Mesodermal cell (in vitro differentiated cells): ENCODE measurements at regions not wholly inside any gene's neighbourhood (a gene's known extent, or its start where the extent isn't known, plus 50 kb on each side); places are given as distances from the start of the nearest gene placed in this dataset.

Experiments used
- H3K27ac ChIP-seq: 2 replicates; pipeline ENCODE4 v1.7.0; 2013; ENCODE audit warnings: mild to moderate bottlenecking, low read depth, low read length, moderate library complexity; ENCODE audit not compliant: severe bottlenecking
- H3K36me3 ChIP-seq: 2 replicates; pipeline ENCODE4 v1.7.1; 2013; ENCODE audit warnings: mild to moderate bottlenecking, low read length, moderate library complexity; ENCODE audit not compliant: control insufficient read depth, insufficient read depth
- H3K4me1 ChIP-seq: one replicate; pipeline ENCODE4 v1.7.1; 2013; ENCODE audit warnings: mild to moderate bottlenecking, low read length; ENCODE audit not compliant: insufficient read depth, control insufficient read depth, poor library complexity, severe bottlenecking
- H3K4me3 ChIP-seq: 2 replicates; pipeline ENCODE4 v1.7.0; 2013; ENCODE audit warnings: low read length, control low read depth, mild to moderate bottlenecking; ENCODE audit not compliant: insufficient read depth, poor library complexity, severe bottlenecking; ENCODE audit errors: extremely low read depth
- H3K9me3 ChIP-seq: 2 replicates; pipeline ENCODE4 v1.7.1; 2013; ENCODE audit warnings: mild to moderate bottlenecking, low read length, moderate library complexity; ENCODE audit not compliant: control insufficient read depth
- WGBS, 2 experiments: methylation state at CpG; one replicate each; pipeline ENCODE4 v1.1.5; 2013; ENCODE audit warnings: missing lambda C conversion rate in 2 of 2; ENCODE audit not compliant: insufficient coverage in 2 of 2; 5-methylcytosine and 5-hydroxymethylcytosine counted together

GRCh38 chr21:20728691-20729090 is 269.5 kb upstream of the NCAM2 start:
- Histone ChIP-seq H3K4me1 (no peaks in the 10 kb centered on the region), H3K4me3 (no peak overlapping the region), H3K9me3 (no peaks in the 10 kb centered on the region), H3K27ac (no peak overlapping the region), H3K36me3 (no peaks in the 10 kb centered on the region)
- 85 to 91% methylated on average over 4 to 6 of the region's 6 CpGs for WGBS, 2 experiments

DNA sequence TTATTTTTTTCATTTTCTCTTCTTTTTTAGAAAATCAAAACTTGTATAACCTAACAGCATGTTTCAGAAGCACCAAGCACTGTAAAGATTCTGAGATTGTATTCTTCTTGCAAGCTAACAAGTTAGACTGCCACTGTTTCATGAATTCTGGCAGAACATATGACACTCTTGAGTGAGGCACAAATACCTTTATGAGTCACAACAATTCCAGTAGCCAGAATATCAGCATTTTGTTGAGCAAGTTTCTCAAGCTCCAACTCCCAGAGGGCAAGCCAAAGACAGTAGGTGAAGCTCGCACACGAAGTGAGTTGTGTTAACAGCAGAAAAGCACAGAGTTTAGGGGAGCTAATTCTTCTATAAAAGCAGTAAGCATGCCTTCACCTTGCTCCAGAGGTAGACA is 268.8 kb upstream of the NCAM2 start:
- Histone ChIP-seq H3K4me1 (no peaks in the 10 kb centered on the region), H3K36me3 (no peaks in the 10 kb centered on the region)
- WGBS, 2 experiments = 43% methylated on average over 2 of the region's 2 CpGs; no CpG with 5 or more reads in 1 of the 2 experiments

GRCh38 chr21:20730441-20730840 is 267.8 kb upstream of the NCAM2 start:
- WGBS, 2 experiments = 83 to 96% methylated on average over 1 to 6 of the region's 6 CpGs
- Histone ChIP-seq H3K36me3 (no peaks in the 10 kb centered on the region), H3K27ac (no peak overlapping the region), H3K4me3 (no peak overlapping the region), H3K4me1 (no peaks in the 10 kb centered on the region), H3K9me3 (no peaks in the 10 kb centered on the region)

More for the DNA sequence above, 268.8 kb upstream of the NCAM2 start:
- no peaks in the 10 kb centered on the region for H3K9me3 ChIP-seq
- H3K27ac ChIP-seq = no peak overlapping the region
- H3K4me3 ChIP-seq = no peak overlapping the region

DNA sequence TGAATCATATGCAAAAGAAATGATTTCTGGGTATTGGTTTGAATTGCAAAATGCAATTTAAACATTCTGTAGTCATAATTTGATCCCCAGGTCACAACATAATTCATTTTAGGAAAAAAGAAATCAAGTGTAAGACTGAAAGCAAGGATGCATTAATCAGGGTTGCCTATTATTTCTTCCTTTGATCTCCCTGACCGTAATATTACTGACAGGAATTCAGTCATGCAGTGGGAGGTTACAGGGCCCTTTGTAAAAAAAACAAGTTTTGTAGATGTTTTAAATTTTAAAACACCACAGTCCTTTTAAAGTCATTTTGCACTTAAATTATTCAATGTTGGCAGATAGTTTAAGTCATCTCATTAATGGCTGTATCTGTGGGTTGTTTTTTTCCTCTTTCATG is 263.0 kb upstream of the NCAM2 start:
- no peaks in the 10 kb centered on the region for H3K9me3 ChIP-seq
- WGBS, 2 experiments = no CpG with 5 or more reads among the region's 1 CpG
- H3K27ac ChIP-seq = no peak overlapping the region
- no peak overlapping the region for H3K4me3 ChIP-seq
- no peaks in the 10 kb centered on the region for H3K4me1 ChIP-seq
- H3K36me3 ChIP-seq = no peaks in the 10 kb centered on the region

DNA sequence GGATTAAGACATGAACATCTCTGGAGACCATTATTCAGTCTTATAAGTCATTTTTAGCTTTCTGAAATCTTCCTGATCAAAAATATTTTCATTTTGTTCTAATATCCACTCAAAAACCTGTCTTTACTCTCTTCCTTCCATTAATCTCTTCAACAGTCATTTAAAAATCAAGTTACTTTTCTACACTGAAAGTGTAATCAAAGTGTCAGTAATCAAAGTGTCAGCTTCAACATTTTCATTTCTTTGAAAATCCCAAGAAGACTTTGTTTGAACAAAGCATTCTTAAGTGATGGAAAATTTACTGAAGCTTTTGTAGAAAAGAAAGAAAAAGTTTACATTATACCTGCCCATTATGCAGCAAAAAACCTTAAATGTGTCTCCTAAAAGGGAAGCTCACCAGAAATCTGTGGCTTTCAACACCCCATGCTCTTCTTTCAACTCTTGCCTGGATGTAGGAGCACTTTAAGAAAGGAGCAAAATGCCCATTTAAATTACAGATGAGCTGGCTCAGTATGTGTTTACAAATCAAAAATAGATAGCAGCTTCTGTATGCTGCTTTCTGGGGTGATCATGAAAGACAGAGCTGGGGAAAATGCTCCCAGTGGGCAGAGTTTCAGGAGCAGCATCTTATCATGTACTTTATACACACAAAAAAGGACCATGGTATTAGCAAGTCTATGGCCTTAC is 260.8 kb upstream of the NCAM2 start:
- H3K9me3 ChIP-seq = no peaks in the 10 kb centered on the region
- no peaks in the 10 kb centered on the region for H3K36me3 ChIP-seq
- H3K27ac ChIP-seq = no peak overlapping the region
- no peak overlapping the region for H3K4me3 ChIP-seq
- no peaks in the 10 kb centered on the region for H3K4me1 ChIP-seq

- no peaks in the 10 kb centered on the region for H3K9me3 ChIP-seq
- WGBS, 2 experiments = 62 to 80% methylated on average over 4 of the region's 5 CpGs
- H3K36me3 ChIP-seq = no peaks in the 10 kb centered on the region
- H3K4me1 ChIP-seq = no peaks in the 10 kb centered on the region
- no peak overlapping the region for H3K4me3 ChIP-seq
- H3K27ac ChIP-seq = no peak overlapping the region
Observed at GRCh38 chr21:20739421-20739820, 258.8 kb upstream of the NCAM2 start.

GRCh38 chr21:20741445-20741844 is 256.8 kb upstream of the NCAM2 start:
- 86 to 94% methylated on average over 3 to 5 of the region's 6 CpGs for WGBS, 2 experiments

GRCh38 chr21:20760221-20760620 is 238.0 kb upstream of the NCAM2 start:
- Histone ChIP-seq H3K36me3 (no peaks in the 10 kb centered on the region), H3K9me3 (no peaks in the 10 kb centered on the region), H3K4me3 (no peak overlapping the region), H3K27ac (no peak overlapping the region), H3K4me1 (no peaks in the 10 kb centered on the region)
- WGBS, 2 experiments = 78 to 90% methylated on average over 1 of the region's 2 CpGs

More at GRCh38 chr21:20741445-20741844, 256.8 kb upstream of the NCAM2 start:
- Histone ChIP-seq H3K36me3 (no peaks in the 10 kb centered on the region), H3K9me3 (no peaks in the 10 kb centered on the region), H3K4me3 (no peak overlapping the region), H3K4me1 (no peaks in the 10 kb centered on the region), H3K27ac (no peak overlapping the region)

DNA sequence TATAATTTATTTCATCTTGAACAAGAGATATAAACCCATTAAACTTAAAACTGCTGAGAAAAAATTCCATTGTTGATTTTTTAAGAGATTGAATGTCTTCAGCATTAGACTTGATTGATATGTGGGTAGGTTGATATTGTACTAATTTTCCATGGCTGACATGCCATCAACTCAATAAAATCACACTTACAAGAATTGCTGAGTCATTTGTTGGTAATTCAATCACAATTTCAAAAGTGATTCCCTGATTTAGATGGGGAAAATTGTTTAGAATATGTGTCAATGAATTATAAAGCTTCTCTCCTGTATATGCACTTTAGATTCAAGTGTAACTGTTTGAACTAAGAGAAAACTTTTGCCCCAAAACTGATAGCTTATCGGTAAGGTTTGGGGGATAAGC is 223.5 kb upstream of the NCAM2 start:
- H3K36me3 ChIP-seq = no peaks in the 10 kb centered on the region
- H3K4me1 ChIP-seq = no peaks in the 10 kb centered on the region
- 100% methylated on average over 1 of the region's 1 CpG; no CpG with 5 or more reads in 1 of the 2 experiments for WGBS, 2 experiments
- no peak overlapping the region for H3K27ac ChIP-seq
- H3K9me3 ChIP-seq = peaks cover 5% of the 10 kb centered on the region
- no peak overlapping the region for H3K4me3 ChIP-seq

DNA sequence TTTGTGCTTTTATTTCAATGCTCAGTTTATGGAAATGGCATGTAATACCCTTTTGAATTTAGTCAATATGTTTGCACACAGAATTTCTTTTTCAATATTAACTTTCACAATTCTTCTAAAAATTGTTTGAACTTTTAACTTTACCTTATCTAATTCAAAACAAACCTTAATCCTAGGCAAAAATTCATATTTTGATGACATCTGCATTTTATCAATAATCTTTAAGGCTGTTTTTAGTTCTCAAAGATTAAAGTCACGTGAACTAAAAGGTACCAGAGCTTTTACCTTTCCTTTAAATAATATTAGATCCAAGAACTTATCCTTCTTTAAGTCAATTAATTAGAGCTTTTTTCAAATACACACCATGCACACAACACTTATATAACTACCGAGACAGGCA is 218.9 kb upstream of the NCAM2 start:
- Histone ChIP-seq H3K27ac (no peak overlapping the region), H3K4me1 (no peaks in the 10 kb centered on the region), H3K9me3 (peaks cover 14% of the 10 kb centered on the region), H3K36me3 (no peaks in the 10 kb centered on the region), H3K4me3 (no peak overlapping the region)
- WGBS, 2 experiments = no CpG with 5 or more reads among the region's 2 CpGs

GRCh38 chr21:20783611-20784010 is 214.6 kb upstream of the NCAM2 start:
- no peaks in the 10 kb centered on the region for H3K4me1 ChIP-seq
- 86 to 93% methylated on average over 1 to 2 of the region's 5 CpGs for WGBS, 2 experiments
- no peak overlapping the region for H3K27ac ChIP-seq
- H3K4me3 ChIP-seq = no peak overlapping the region
- no peaks in the 10 kb centered on the region for H3K36me3 ChIP-seq
- H3K9me3 ChIP-seq = peaks cover 14% of the 10 kb centered on the region
